GM19238 (cell line): ENCODE measurements at regions not wholly inside any gene's neighbourhood (a gene's known extent, or its start where the extent isn't known, plus 50 kb on each side); places are given as distances from the start of the nearest gene placed in this dataset.
"Not testable (repeated sequence)": the region's sequence is repeated elsewhere in the genome, so short reads cannot be mapped to it uniquely, and the experiment has no call there.

Experiments used
- DNase-seq: peaks from one replicate; pipeline ENCODE4 v3.0.0; 2011; ENCODE audit warnings: low spot score; ENCODE audit not compliant: insufficient read length

DNA sequence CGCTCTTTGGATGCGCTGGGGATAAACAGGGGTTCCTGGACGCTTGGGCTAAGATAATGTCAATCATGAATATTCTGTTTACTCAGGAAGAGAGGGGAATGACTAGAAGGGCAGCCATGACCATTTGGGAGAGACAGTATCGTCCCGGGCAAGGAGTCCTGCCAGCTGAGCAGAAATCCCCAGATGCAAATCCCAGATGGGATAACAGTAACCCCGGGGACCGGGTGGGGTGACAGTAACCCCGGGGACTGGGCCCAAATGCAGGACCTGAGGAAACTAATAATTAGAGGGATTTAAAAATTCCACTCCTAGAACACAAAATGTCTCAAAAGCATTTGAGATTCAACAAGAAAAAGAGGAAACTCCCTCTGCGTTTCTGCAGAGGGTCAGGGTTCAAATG lies 189.0 kb upstream of the PPP1R26 start:
- DNase-seq: no peak

DNA sequence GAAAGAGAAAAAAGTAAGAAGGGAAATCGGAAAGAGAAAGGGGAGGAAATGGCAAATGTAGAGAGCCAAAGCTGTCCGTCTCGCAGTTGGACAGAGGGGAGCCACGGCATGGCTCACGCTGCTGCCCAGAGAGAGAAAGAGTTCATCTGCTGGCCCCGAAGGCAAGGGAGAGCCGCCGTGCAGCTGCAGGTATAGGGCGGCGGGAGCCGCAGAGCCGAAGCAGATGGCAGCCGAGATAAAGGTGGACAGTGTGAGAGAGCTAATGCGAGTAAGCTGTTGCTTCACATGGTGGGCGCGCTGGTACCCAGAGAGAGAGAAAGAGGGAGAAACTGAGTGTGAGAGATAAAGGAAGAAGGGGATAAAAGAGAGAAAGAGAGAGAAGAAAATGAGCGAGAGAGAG lies 188.4 kb upstream of the PPP1R26 start:
- no peak for DNase-seq

DNA sequence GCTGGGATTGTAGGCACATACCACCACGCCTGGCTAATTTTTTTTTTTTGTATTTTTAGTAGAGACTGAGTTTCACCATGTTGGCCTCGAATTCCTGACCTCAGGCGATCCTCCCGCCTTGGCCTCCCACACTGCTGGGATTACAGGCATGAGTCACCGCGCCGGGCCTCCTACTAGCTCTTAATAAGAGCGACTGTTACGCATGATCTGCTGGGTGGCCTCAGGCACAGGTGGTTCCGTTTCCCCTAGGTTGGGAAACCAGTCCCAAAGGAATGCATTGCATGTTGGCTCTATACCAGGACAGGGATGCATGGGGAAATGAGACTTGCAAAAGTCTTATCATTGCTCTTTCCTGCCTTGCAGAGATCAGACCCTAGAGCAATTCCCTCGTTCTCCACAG lies 184.7 kb upstream of the PPP1R26 start:
- no peak for DNase-seq

DNA sequence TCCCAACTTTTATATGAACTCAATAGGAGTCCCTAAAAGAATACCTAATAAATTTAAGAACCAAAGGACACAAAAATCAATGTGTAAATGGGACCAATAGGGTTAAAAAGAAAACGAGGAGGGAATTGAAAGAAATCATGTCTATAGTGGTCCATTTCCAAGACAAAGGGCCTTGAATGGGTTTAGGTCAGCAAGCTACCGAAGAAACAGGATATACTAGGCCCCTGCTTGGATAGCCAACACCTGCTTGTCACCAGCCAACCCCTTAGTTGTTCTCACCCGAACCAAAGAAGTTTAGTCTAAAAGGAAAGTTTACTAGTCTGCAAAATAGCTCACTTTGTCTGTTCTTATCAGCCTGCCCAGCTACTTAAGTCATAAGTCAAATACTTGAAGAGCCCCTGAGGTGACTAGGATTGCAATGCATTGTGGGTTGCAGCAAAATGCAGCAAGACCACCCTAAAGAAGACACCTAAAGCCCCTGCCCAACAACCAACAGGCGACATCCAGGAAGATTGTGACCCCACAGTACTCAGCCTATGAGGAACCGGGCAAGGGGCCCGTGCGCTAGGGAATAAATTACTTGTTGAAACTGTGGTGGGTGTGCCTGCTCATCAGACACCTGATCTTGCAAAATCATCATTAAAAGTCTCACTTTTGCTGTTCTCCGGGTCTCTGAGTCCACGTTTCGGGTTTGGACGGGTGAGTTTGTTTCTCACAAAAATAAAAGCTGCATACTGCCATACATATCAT lies 183.9 kb upstream of the PPP1R26 start:
- DNase-seq: no peak

DNA sequence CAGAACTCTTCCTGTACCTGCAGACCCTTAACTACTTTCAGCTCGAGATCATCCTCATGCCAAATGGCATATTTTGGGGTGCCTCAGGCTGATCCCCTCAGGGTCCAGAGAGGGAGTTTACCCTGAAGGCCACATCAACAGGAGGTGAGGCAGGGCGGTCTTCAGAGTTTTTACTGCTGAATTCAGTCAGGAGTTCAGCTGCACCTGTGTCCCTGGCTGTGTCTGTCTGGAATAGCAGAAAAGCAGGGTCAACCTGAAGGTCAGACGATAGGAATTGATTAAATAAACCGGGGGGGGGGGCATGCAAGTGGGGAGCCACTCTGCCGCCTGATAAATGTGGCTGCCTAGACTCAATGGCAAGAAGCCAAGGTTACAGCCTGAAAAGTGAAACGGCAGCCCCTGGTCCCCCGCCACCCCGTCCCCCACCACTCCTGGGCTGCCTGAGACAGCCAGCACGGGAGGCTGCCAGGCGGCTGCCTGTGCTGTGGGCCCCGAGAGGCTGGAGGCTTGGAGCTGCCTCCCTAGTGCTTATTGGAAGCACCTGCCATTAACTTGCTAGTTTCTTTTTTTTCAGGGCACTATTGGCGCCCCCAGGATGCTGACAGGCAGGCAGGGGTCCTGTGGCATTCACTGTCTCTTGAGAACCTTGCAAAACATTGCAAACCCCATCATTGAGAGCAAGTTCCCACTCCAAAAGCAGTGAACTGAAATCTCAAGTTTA lies 182.7 kb upstream of the PPP1R26 start:
- DNase-seq: no peak

DNA sequence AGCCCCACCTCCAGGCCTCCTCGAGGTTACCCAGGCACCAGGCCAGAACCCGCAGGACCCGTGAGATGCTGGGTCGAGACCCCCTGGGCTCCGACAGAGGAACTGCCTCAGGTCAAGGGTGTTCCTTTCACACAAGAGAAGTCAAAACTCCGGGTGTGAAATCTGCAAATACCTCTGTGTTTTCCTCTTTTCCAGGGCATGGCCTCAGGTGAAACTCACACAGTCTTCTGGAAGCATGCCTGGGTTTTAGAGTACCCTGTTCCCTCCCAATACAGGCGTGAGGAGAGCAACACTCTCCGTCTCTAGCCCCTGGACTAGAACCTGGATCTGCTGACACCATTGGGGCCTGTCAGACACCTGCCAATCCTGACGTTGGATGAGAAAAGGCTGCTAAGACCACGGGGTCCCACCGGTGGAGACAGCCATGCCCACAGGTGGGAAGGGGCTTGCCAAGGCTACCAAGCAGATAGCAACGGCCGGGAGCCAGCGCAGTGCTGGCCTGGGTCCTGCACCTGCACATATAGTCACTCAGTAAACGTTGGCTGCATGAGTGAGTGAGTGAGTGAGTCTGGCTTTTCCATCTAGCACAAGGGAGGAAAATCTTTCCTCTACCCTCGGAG lies 182.0 kb upstream of the PPP1R26 start:
- DNase-seq: no peak

DNA sequence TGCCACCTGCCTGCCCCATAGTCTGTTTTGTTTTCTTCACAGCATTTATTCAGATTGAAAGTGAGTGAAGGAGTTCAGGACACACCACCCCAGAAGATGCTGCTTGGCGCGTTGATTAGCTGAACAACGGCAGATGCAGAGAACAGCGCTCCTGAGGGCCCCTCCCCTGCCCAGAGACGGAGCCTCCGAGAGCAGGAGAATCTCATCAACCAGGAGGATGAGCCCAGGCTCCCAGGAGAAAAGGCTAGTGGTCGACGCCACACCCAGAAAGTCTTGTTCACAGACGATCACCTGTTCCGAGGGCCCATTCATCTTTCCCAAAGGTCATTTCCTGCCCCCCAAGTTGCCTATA lies 180.4 kb upstream of the PPP1R26 start:
- DNase-seq: no peak

DNA sequence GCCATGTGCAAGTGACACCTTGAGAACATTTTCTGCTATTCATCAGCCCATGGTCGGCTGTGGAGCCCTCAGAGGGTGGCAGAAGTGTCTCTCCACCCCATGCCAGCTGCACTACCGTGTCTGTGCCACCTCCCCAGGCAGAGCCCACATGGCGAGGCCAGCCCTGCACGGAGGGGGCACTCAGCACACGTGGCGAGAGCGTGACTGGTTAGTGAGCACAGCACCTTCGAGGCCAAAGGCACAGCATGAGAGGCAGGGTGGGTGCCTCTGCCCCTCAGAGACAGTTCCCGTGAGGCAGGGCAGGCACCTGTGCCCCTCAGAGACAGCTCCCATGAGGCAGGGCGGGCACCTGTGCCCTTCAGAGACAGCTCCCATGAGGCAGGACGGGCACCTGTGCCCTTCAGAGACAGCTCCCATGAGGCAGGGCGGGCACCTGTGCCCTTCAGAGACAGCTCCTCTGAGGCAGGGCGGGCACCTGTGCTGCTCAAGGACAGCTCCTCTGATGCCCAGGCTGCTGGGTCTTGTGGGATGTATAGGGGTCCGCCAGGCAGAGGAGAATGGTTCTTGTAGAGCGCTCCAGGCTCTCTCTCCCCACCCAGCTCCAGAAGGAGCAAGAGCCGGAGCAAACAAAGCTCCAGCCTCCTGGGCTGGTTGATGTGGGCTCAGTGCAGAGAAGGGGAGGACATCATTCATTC lies 179.8 kb upstream of the PPP1R26 start:
- no peak for DNase-seq

DNA sequence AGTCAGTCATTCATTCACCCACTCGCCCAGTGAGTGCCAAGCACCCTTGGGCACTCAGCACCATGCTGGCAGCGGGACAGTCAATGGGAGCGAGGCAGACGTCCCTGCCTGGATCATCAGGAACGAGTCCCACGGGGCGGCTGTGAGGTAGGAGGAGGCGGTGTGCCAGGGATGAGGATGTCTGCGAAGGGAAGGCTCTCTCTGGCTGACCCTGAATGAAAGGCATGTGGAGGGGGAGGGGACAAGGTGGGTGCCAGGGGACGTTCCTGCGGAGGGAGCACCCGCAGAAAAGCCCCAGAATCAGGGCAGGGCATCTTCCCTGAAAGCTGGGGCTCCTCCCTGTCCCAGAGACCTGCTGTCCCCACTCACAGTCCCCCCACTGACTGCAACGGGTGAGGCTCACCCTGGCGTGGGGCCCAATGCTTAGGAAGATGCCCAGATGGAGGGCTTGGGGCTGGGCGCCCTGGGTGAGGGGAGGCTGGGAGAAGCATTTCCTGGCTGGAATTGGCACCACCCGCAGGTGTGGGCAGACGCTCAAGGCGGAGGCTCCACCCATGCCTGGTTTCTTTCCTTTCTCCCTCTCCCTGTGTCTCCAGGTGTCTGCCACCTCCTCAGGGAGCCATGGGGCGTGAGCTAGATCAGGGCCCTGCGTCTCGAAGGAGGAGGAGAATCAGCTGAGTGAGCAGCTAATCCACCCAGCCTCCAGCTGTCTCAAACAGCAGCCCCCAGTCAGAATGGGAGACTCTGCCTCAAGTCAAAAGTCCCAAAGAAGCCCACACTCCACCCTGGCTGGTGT lies 179.0 kb upstream of the PPP1R26 start:
- DNase-seq: no peak

DNA sequence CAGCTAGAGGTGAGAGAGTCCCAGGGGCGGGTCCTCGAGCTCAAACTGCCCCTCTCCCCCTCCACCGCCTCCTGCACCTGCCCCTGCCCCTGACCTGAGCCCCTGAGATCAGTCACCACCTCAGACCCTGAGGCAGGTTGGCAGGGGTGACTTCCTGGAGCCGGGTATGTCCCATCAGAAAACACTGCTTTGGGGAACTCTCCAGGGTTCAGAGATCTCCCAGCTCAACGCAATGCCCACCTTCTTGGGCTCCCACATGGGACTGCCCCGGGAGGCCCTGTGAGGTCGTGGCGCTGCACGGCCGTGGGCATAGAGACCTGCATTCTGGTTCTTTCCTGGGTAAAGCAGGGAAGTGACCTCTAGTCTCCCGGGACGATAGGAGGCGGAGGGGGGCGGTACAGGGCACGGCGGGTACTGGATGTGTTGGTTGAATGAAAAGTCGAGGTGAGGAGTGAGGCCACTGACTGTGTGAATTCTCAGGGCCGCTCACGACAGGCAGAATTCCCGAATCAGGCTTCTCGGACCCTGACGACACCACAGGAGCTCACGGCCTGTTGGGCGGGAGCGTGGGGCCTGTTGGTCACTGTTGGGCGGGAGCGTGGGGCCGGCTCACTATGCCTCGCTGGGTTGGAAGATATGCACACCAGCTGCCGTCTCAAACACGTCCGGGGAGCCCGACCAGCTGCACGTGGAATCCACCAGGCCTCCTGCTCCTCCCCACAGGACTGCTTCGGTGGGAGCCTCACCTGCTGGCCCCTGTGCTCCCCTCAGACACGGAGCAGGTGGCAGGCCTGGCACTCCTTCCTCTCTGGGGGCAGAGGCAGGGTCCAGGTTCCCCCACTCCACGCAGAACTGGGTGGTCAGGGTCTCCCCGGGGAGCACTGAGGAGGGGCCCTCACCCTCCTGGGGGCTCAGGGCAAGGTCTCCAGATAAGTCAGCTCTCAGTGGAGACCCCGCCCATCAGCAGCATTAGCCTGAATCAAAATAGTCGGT lies 178.0 kb upstream of the PPP1R26 start:
- DNase-seq: no peak

DNA sequence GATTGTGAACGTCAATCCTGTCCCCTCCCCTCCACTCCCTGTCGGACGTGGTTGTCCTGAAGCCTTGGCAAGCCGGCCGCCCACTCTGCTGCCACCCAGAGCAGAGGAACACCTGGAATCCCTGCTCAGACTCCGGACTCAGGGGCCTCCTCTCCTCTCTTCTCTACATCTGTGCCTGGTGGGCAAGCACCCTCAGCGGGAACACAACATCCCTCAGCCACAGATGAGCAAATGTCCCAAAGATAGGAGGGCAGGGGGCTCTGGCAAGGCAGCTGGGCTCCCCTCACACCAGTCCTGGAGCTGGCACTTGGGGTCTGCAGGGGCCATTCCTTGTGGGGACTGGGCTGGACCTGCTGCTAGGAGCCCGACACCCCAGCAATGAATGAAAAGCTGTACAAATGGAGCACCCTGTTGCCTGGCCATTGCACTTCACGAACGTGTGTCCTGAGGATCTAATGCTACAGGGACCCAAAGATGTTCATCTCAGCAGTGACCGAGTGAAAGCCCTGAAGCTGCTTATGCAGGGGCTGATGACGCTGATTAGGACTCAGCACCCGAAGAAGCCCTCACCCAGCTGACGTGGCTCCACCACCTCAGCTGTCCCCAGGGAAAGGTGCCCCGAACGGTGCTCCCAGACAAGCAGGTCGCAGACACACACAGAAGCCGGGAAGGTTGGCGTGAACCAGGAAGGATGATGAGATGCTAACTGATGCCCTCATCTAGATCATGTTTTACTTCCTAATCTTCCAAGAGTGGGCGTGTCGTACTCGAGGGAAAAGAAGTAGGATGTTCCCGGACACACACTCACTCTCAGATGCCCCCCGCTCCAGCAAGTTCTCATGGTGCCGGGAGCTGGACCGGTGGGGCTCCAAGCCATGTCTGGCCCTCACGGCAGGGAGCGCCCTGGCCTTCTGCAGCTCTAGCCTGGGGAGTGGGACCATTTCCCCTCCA lies 177.0 kb upstream of the PPP1R26 start:
- DNase-seq: no peak

DNA sequence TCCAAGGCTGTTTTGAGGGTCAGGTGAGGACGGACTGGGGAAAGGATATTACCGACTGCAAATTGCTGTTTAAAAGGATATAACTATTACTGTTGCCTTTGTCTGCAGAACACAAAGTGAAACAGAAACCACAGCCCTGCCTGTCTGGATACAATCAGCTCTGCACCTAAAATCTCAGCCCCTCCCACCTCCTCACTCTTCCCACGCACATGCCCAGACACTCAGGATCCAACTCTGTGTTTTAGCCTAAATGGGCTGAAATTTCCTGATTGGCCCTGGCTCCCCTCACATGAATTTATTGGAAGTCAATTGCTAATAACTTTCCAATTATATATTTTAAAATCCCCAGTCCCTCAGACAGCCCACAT lies 176.3 kb upstream of the PPP1R26 start:
- no peak for DNase-seq

DNA sequence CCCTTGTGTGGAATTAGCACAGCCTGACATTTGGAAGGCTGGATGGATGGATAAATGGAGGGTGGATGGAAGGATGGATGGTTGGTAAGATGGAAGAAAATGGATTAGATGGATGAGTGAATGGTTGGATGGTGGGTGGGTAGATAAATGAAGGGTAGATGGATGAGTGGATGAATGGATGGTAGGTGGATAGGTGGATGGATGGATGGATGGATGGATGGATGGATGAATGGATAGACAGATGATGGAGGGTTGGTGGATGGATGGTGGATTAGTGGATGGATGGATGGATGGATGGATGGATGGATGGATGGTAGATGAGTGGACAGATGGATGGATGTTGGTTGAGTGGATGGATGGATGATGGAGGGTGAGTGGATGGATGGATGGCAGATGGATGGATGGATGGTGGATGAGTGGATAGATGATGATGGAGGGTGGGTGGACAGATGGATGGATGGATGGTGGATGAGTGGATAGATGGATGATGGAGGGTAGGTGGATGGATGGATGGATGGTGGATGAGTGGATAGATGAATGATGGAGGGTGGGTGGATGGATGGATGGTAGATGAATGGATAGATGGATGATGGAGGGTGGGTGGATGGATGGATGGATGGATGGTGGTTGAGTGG lies 175.6 kb upstream of the PPP1R26 start:
- DNase-seq: no peak

DNA sequence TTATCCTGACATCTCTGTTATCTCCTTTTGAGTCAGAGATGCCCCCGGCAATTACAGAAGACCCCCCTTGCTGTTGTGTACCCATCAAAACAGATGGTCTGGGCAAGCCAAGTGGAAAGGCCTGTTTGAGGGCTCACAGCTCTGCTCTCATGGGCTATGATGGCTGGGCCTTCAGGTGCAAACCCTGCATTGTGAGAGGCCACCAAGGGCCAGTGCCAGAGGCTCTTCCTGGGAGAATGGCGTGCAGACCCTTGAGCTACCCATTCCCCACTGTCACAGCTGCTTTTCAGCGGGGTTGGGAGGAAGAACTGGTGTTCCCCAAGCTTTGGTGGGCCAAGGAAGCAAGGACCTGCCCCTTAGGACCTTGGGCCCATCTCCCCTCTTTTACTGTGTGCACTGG lies 174.7 kb upstream of the PPP1R26 start:
- no peak for DNase-seq

DNA sequence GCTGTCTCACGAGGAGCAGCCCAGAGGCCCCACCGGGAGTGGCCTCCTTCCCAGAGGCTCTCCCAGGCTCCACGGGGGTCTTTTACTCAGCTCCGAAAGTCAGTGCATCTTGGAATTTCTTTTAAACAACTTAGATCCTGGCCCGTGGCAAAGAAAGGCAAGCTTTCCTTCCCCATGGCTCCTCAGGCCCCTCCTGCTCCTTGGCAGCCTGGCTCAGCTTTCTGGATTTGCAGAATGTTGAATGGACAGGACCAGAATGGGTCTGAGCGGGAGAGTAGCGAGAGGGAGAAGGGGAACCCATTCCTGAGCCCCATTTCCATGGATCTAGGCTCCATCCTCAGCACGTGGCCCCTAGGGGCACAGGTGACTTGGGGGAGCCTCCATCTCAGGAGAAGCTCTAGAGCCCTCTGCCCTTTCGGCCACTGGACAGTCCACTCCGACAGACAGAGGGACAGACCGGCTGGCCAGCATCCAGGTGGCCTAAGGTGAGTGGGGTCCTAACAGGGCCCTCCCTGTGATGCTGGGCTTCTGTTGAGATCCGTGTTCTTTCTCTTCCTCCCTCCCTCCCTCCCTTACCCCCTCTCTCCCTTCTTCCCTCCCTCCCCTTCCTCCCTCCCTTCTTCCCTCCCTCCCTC lies 173.9 kb upstream of the PPP1R26 start:
- no peak for DNase-seq

DNA sequence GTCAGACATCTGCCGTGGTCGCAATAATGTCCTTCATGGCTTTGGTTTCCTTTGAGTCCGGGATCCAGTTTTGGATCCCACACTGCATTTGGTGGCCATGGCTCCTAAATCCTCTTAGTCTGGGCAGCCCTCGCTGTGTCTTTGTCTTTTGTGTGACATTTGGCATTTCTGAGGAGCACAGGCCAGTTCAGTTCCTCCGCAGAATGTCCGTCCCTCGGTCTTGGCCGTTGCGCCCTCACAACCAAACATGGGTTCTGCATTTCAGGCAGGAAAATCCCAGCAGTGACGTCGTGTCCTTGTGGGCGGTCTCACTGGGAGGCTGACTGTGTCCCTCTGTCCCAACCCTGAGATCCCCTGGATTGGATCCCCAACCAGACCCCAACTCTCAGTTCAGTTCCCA lies 172.9 kb upstream of the PPP1R26 start:
- DNase-seq: no peak

DNA sequence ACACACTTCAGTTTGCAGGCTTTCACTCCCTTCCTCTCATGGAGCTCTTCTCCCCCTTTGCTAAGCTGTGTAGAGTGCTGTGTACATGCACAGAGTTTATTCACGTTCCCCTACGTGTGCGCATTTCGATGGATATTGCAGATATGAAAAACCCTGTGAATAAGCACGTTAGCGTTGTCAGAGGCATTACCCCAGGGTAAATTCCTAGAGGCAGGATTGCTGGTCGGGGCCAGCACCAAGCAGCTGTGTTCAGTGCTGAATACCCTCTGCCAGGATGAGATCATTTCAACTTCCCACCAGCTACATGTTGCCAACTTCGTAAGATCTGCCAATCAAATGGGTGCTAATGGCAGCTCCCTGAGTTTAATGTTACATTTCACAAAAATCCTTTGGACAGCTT lies 172.3 kb upstream of the PPP1R26 start:
- DNase-seq: no peak

DNA sequence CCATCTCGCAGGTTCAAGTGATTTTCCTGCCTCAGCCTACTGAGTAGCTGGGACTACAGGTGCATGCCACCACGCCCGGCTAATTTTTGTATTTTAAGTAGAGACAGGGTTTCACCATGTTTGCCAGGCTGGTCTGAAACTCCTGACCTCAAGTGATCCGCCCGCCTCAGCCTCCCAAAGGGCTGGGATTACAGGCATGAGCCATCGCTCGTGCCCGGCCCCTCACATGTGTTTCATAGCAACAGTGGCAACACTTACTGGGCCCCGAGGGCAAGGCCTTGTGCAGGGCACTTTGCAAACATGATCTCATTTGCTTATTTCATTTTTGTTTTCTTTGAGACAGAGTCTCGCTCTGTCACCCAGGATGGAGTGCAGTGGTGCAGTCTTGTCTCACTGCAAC lies 171.7 kb upstream of the PPP1R26 start:
- not testable (repeated sequence) for DNase-seq
